Loucy (cell line): ENCODE measurements at regions not wholly inside any gene's neighbourhood (a gene's known extent, or its start where the extent isn't known, plus 50 kb on each side); places are given as distances from the start of the nearest gene placed in this dataset.

Experiments used
- H2AFZ ChIP-seq: fragments of 200-600 bp; sonication (generic); 2 replicates; pipeline ENCODE4 v1.6.0; 2016; ENCODE audit warnings: antibody characterized with exemption, mild to moderate bottlenecking, low read length, moderate library complexity
- H3F3A ChIP-seq: fragments of 200-600 bp; 2 replicates; pipeline ENCODE4 v1.6.0; 2016; ENCODE audit warnings: antibody characterized with exemption, low read depth, mild to moderate bottlenecking
- H3K27me3 ChIP-seq: fragments of 200-600 bp; sonication (generic); 2 replicates; pipeline ENCODE4 v1.6.1; 2014; ENCODE audit warnings: low read length, mild to moderate bottlenecking; ENCODE audit not compliant: insufficient read depth, poor library complexity, severe bottlenecking
- H3K36me3 ChIP-seq: fragments of 200-600 bp; sonication (generic); 2 replicates; pipeline ENCODE4 v1.6.1; 2016; ENCODE audit warnings: low read length; ENCODE audit not compliant: insufficient read depth
- H3K4me1 ChIP-seq: fragments of 200-600 bp; sonication (generic); 2 replicates; pipeline ENCODE4 v1.5.1; 2014; ENCODE audit warnings: low read length, mild to moderate bottlenecking; ENCODE audit not compliant: insufficient read depth, poor library complexity, severe bottlenecking
- H3K4me2 ChIP-seq: fragments of 200-600 bp; sonication (generic); 2 replicates; pipeline ENCODE4 v1.6.0; 2014; ENCODE audit warnings: antibody characterized with exemption, low read length, low read depth, mild to moderate bottlenecking; ENCODE audit not compliant: poor library complexity, severe bottlenecking
- H3K4me3 ChIP-seq: fragments of 200-600 bp; sonication (generic); 2 replicates; pipeline ENCODE4 v1.5.1; 2014; ENCODE audit warnings: low read length, mild to moderate bottlenecking, mixed read lengths; ENCODE audit not compliant: poor library complexity, severe bottlenecking
- H3K79me2 ChIP-seq: fragments of 200-600 bp; sonication (generic); 2 replicates; pipeline ENCODE4 v1.6.1; 2014; ENCODE audit warnings: low read length; ENCODE audit not compliant: insufficient read depth
- H3K9ac ChIP-seq: fragments of 200-600 bp; sonication (generic); 2 replicates; pipeline ENCODE4 v1.6.0; 2014; ENCODE audit warnings: mild to moderate bottlenecking, low read depth, low read length, moderate library complexity; ENCODE audit not compliant: poor library complexity, severe bottlenecking
- H3K9me2 ChIP-seq: fragments of 200-600 bp; sonication (generic); replicated peaks from 2 replicates; pipeline ENCODE4 v1.6.1; 2016; ENCODE audit warnings: low read depth, low read length, mixed read lengths
- H3K9me3 ChIP-seq: fragments of 200-600 bp; sonication (generic); 2 replicates; pipeline ENCODE4 v1.6.1; 2014; ENCODE audit warnings: mild to moderate bottlenecking, antibody characterized with exemption, low read length, low read depth; ENCODE audit not compliant: insufficient read depth
- H4K20me1 ChIP-seq: fragments of 200-600 bp; sonication (generic); 2 replicates; pipeline ENCODE4 v1.6.0; 2014; ENCODE audit warnings: antibody characterized with exemption, low read length, mild to moderate bottlenecking; ENCODE audit not compliant: insufficient read depth, poor library complexity, severe bottlenecking
- EZH2phosphoT487 ChIP-seq: fragments of 200-600 bp; IDR thresholded peaks from 2 replicates; pipeline ENCODE4 v1.6.1; 2018; ENCODE audit warnings: antibody characterized with exemption, mild to moderate bottlenecking, moderate library complexity, borderline replicate concordance
- TF ChIP-seq, protein P1 (sequence below): fragments of 200-600 bp; sonication (generic); conservative IDR thresholded peaks from 2 replicates; pipeline ENCODE4 v1.5.1; 2014; ENCODE audit warnings: mild to moderate bottlenecking, antibody characterized with exemption, low read length

DNA sequence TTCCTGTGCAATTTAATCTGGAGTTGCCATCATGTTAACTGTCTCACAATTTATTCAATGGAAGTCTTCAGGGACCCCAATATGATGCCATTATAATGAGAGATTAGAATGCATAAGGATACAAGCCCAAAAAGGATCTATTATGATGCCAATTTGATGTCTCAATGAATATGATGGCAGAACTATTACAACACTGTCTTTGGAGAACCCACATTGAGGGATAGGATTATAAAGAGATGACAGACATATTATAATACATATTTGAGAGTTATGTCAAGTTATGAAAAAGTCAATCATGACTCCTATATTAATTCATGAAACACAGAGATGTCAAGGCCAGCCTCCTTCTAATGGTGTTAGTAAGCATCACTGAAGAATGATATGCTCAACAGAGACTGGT, 1358.4 kb downstream of the PCDH19 start:
- H2AFZ ChIP-seq, result no peak overlapping the region
- H3K4me1 ChIP-seq, result no peaks in the 10 kb centered on the region
- no peaks in the 10 kb centered on the region for H3K9me3 ChIP-seq
- H3K4me3 ChIP-seq, result no peak overlapping the region
- no peaks in the 10 kb centered on the region for H3F3A ChIP-seq
- H3K79me2 ChIP-seq, result no peaks in the 10 kb centered on the region
- no peak overlapping the region for H3K4me2 ChIP-seq
- no peaks in the 10 kb centered on the region for H3K9me2 ChIP-seq
- no peaks in the 10 kb centered on the region for H3K36me3 ChIP-seq
- H3K27me3 ChIP-seq, result no peaks in the 10 kb centered on the region
- TF ChIP-seq, protein P1, sequence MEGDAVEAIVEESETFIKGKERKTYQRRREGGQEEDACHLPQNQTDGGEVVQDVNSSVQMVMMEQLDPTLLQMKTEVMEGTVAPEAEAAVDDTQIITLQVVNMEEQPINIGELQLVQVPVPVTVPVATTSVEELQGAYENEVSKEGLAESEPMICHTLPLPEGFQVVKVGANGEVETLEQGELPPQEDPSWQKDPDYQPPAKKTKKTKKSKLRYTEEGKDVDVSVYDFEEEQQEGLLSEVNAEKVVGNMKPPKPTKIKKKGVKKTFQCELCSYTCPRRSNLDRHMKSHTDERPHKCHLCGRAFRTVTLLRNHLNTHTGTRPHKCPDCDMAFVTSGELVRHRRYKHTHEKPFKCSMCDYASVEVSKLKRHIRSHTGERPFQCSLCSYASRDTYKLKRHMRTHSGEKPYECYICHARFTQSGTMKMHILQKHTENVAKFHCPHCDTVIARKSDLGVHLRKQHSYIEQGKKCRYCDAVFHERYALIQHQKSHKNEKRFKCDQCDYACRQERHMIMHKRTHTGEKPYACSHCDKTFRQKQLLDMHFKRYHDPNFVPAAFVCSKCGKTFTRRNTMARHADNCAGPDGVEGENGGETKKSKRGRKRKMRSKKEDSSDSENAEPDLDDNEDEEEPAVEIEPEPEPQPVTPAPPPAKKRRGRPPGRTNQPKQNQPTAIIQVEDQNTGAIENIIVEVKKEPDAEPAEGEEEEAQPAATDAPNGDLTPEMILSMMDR, result no peak
- TF ChIP-seq EZH2phosphoT487, result no peak
- no peak overlapping the region for H3K9ac ChIP-seq
- H4K20me1 ChIP-seq, result no peaks in the 10 kb centered on the region

DNA sequence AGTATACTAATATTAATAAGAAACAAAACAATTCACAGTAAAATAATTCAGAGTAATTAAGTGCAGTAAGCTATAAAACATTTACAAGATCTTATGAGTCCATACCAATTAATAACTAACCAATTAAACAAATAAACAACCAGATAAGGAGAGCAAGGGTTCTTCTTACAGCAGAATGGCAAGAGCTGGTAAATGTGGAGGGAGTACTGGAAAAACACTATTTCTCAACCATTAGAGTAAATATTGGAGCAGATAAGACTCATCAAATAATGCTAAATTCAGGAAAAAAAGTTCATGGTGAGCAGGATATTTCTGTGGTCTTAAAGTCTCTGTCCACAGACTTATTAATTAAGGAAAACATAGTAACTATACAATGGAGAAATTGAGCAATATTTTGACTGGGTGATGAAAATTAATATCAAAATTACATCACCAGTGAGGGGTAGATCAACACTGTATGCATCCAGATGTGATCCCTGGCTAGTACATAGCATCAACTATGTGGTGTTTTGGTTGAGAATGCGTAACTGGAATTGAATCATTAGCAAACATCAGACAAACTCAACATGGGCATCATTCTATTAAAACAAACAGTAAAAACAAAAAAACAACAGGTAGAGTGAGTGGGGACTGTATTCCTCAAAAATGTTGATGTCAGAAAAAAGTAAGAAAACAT, 1376.7 kb downstream of the PCDH19 start:
- no peak overlapping the region for H3K4me2 ChIP-seq
- no peaks in the 10 kb centered on the region for H3K27me3 ChIP-seq
- no peaks in the 10 kb centered on the region for H3K36me3 ChIP-seq
- no peaks in the 10 kb centered on the region for H3K9me3 ChIP-seq
- no peaks in the 10 kb centered on the region for H3K9me2 ChIP-seq
- no peak overlapping the region for H2AFZ ChIP-seq
- no peaks in the 10 kb centered on the region for H4K20me1 ChIP-seq
- TF ChIP-seq EZH2phosphoT487, result no peak
- TF ChIP-seq, protein P1, result no peak
- H3K9ac ChIP-seq, result no peak overlapping the region
- H3K79me2 ChIP-seq, result no peaks in the 10 kb centered on the region
- H3K4me3 ChIP-seq, result no peak overlapping the region
- H3F3A ChIP-seq, result no peaks in the 10 kb centered on the region
- H3K4me1 ChIP-seq, result no peaks in the 10 kb centered on the region

DNA sequence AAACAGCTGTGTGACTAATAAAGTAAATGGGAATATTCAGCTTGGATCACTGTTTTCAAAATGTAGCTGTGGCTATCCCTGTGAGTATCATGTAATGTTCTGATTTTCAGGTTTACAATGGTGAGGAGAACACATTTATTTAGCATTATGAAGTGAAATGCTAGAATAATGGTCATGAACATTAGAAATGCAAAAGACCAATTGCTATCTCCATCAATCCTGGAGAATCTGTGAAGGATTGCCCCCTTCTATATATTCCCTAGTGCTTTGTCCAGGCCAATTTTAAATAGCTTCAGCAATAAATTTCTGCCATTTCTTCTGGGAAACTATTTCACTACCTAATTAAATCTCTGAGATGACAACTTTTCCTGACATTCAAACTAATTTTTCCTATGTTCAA, 1399.1 kb downstream of the PCDH19 start:
- TF ChIP-seq, protein P1, result no peak
- no peak for TF ChIP-seq EZH2phosphoT487
- Histone ChIP-seq H3K27me3 (no peaks in the 10 kb centered on the region), H3K4me3 (no peak overlapping the region), H3K4me2 (no peak overlapping the region), H3K9me2 (no peaks in the 10 kb centered on the region), H4K20me1 (no peaks in the 10 kb centered on the region), H3K36me3 (no peaks in the 10 kb centered on the region), H2AFZ (no peak overlapping the region), H3F3A (no peaks in the 10 kb centered on the region), H3K4me1 (no peaks in the 10 kb centered on the region), H3K79me2 (no peaks in the 10 kb centered on the region), H3K9ac (no peak overlapping the region), H3K9me3 (no peaks in the 10 kb centered on the region)
